ENCODE measurements at regions not wholly inside any gene's neighbourhood (a gene's known extent, or its start where the extent isn't known, plus 50 kb on each side); places are given as distances from the start of the nearest gene placed in this dataset.

DNA sequence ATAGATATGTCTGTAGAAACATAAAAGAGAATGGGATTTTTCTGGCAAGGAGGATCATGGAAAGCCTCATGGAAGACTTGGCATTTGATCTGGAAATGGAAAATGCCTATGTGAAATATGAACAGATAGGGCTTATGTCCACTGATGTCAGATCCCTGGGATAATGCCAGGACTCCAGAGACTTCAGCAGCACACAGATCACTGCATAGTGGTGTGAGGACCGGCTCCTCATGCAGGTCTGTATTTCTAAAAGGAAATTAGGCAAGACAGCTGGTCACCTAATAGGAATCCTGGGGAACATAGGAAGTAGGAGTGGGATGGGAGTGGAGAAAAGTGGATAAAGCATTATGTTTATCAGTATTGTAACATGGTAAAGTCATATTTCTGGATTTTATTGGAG lies 56.8 kb upstream of the IPO9 start:
- DNase-seq (ENCODE audit: low read depth): no peak

DNA sequence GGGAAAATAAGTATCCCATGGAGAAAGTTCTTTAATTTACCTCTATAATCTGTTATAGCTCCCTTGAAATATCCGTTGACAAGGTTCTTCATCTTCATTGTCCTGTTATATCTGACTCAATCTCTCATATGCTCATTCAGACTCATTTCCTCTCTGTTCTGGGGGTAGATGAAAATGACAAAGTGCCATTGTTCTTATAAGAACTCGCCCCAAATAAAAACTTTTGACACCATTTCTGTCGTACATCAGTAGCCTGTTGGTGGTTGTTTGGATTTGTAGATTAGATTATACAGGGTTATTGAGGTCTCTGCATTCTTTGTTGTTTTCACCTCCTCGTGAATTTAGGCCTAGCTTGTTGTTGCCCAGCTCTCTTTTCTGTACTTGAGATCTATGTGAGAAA lies 55.2 kb upstream of the IPO9 start:
- no peak for DNase-seq (ENCODE audit: low read depth)

DNA sequence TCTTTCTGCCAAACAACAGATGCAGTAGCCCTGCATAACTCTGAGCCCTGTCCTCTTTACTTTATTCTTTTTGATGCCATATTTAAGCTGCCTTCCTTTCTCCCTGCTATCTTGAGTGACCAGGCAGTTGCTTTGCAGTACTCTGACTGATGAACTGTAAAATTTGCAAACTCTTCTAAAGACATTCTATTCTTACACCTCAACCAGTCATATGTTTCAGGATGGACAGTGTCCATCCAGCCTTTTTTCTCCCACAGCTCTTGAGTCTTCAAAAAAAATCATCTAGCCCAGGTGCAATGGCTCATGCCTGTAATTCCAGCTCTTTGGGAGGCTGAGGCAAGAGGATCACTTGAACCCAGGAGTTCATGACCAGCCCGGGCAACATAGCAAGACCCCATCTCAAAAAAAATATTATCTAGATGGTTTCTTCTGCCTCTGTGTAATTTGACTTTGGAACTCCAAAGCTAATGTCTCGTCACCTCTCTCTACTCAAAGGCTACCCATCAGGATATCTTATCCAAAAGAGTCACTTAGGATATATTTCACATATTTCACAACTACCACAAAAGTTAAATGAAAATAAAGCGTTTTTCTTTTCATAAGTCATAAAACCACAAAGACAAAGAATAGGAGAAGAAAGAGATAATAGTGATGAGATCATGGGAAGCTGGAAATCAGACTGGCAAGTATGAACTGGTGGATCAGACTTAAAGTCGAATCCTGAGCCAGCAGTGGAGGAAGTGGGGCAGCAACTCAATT lies 54.6 kb upstream of the IPO9 start:
- no peak for DNase-seq (ENCODE audit: low read depth)

DNA sequence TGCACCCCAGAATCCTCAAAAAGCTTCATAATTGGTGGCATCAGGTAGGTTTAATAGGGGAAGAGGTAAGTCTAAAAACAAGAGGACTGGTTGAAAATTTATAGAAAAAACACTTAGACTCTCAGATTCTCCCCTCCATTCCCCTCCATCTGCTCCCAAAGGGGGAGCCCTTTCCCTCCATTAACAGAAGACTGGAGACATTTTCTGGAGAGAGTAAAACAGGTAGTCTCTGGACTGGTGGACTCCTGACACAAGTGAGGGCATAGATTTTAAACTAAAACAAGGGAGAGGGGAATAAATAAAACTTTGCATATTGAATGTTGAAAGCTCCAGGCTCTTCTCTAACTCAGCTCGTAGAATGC lies 54.0 kb upstream of the IPO9 start:
- no peak for DNase-seq (ENCODE audit: low read depth)

DNA sequence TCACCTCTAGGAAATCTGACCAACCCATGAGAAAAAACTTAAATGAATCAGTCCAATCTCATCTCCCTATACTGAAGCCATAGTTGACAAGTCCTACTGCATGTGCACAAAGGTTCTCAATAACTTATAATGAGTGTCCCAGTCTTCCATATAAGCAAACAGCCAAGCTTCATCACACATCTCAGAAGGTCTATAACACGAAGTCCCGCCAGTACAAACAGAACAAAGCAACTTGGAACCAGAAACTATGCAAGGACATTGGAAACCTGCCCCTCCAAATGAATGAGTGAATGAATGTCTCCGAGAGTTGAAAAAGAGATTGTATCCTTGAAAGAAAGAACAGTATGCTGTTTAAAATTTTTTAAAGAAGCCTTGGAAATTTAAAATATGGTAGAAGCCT lies 53.6 kb upstream of the IPO9 start:
- DNase-seq (ENCODE audit: low read depth): no peak

DNA sequence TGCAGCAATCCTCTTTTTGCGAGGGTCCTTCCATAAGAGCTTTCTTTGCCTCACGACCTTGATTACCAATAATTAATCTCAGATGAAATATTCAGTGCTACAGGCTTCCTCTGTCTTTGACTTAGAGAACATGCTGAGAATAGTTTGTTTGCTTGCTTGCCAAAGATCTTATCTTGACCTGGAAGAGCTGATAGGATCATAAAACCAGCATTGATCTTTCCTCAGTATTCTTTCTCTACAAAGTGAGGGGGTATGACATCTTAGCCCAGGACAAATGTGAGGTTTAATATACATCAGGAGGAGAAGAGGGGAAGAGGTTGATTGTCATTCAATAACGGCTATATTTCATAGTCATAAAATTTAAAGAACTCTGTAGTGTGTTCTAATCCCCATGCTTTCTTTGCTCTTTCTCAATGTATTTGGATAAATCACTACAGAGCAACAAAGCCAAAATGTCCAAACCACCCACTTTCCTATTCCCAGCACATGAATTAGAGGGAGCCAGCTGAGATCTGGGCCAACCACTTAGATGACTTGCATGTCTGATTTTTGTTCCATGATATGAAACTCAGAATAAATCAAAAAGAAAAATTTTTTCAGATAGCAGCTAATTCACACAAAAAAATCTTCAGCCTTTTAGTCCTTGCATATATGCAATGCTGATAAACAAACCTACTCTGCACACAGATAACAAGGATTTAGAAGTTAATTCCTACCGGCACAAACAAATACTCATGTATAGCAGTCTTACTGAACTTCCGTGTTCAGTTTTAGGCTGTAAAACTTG lies 50.5 kb upstream of the IPO9 start:
- DNase-seq (ENCODE audit: low read depth): no peak
